GM12878 (cell line): ENCODE measurements at regions not wholly inside any gene's neighbourhood (a gene's known extent, or its start where the extent isn't known, plus 50 kb on each side); places are given as distances from the start of the nearest gene placed in this dataset.

Experiments used
- ATAC-seq: fragments of 200-7000 bp; cut with Tn5 transposase; 3 replicates; pipeline ENCODE4 v1.9.1; 2020; ENCODE audit warnings: mild to moderate bottlenecking, moderate library complexity
- BruUV-seq: library from RNA; stranded (reverse); fragments of 400-500 nt; replicated peaks from 2 replicates; lab custom pipeline; 2021; lab: Mats Ljungman, UMichigan
- CTCF ChIA-PET: fragments of 300-600 bp; sonication (Branson Sonifier 250); formaldehyde crosslinking; extraction: SDS; loops from one replicate; lab custom pipeline; 2021; ENCODE audit warnings: inconsistent platforms; lab: Yijun Ruan, JAX
- POLR2A ChIA-PET: fragments of 350-600 bp; formaldehyde crosslinking; extraction: SDS; loops from one replicate; lab custom pipeline; 2021; ENCODE audit warnings: inconsistent platforms; lab: Charles Lee
- RAD21 ChIA-PET: fragments of 300-600 bp; sonication (Branson Sonifier 250); formaldehyde crosslinking; loops from one replicate; lab custom pipeline; 2023; ENCODE audit warnings: antibody characterized with exemption; ENCODE audit not compliant: unreplicated experiment; lab: Charles Lee
- SMC1A ChIA-PET: fragments of 300-600 bp; sonication (Branson Sonifier 250); formaldehyde crosslinking; loops from one replicate; lab custom pipeline; 2023; ENCODE audit not compliant: unreplicated experiment, uncharacterized antibody; lab: Charles Lee
- DNase-seq: peaks from one replicate; pipeline ENCODE4 v3.0.0-alpha.2; 2011; ENCODE audit warnings: low read depth, low spot score
- FAIRE-seq: peaks from 3 replicates; lab custom pipeline; 2011; peaks lifted over from hg19 to GRCh38; lab: Jason Lieb, UNC
- H2AFZ ChIP-seq: 2 replicates; pipeline ENCODE4 v1.6.0; 2011; ENCODE audit warnings: low read depth, low read length, control low read depth; ENCODE audit not compliant: control insufficient read depth
- H3K27ac ChIP-seq: 2 replicates; pipeline ENCODE4 v1.5.1; 2011; ENCODE audit warnings: control low read depth; ENCODE audit not compliant: control insufficient read depth, insufficient read depth
- H3K27me3 ChIP-seq, 2 experiments: replicated peaks in 1 of 2; 2 replicates each; pipeline versions ENCODE4 v1.6.0 to v1.6.1; 2011; ENCODE audit warnings: low read length in 1 of 2; ENCODE audit not compliant: control insufficient read depth in 2 of 2, insufficient read depth in 2 of 2
- H3K36me3 ChIP-seq, 2 experiments: 2 replicates each; pipeline ENCODE4 v1.5.1; 2011; ENCODE audit warnings: low read length in 1 of 2; ENCODE audit not compliant: control insufficient read depth in 2 of 2, insufficient read depth in 2 of 2
- H3K4me1 ChIP-seq: 2 replicates; pipeline ENCODE4 v1.6.1; 2011; ENCODE audit warnings: mild to moderate bottlenecking, low read length, moderate library complexity, mixed read lengths; ENCODE audit not compliant: control insufficient read depth, insufficient read depth
- H3K4me2 ChIP-seq: 2 replicates; pipeline ENCODE4 v1.6.0; 2011; ENCODE audit warnings: control low read depth; ENCODE audit not compliant: control insufficient read depth, insufficient read depth
- H3K4me3 ChIP-seq: fragments of 200-600 bp; sonication (generic); 2 replicates; pipeline ENCODE4 v1.5.1; 2016
- H3K79me2 ChIP-seq: 2 replicates; pipeline ENCODE4 v1.6.0; 2011; ENCODE audit warnings: low read length; ENCODE audit not compliant: control insufficient read depth, insufficient read depth
- H3K9ac ChIP-seq: 2 replicates; pipeline ENCODE4 v1.8.0; 2011; ENCODE audit warnings: low read length, control low read depth, mixed read lengths; ENCODE audit not compliant: control insufficient read depth, insufficient read depth
- H3K9me3 ChIP-seq: replicated peaks from 3 replicates; pipeline ENCODE4 v1.5.1; 2011; ENCODE audit warnings: mild to moderate bottlenecking, low read length; ENCODE audit not compliant: control insufficient read depth, insufficient read depth
- H4K20me1 ChIP-seq: 2 replicates; pipeline ENCODE4 v1.6.0; 2011; ENCODE audit not compliant: control insufficient read depth, insufficient read depth
- ATF2 ChIP-seq: IDR thresholded peaks from 2 replicates; pipeline ENCODE4 v1.6.1; 2012; ENCODE audit warnings: low read length, inconsistent platforms
- BCLAF1 ChIP-seq: fragments of 450-650 bp; IDR thresholded peaks from 2 replicates; pipeline ENCODE4 v1.6.1; 2017; ENCODE audit warnings: antibody characterized with exemption, mild to moderate bottlenecking, moderate library complexity
- BHLHE40 ChIP-seq, 2 experiments: fragments of 450-650 bp in 1 of 2; IDR thresholded peaks; 2 replicates each; pipeline ENCODE4 v1.6.1; 2011 to 2017; ENCODE audit warnings: low read depth in 2 of 2, borderline replicate concordance in 1 of 2, improper control_type of control experiment in 1 of 2, low read length in 1 of 2, mild to moderate bottlenecking in 1 of 2
- CREM ChIP-seq: IDR thresholded peaks from 2 replicates; pipeline ENCODE4 v1.6.1; 2014; ENCODE audit warnings: antibody characterized with exemption, low read depth
- FOXM1 ChIP-seq: IDR thresholded peaks from 2 replicates; pipeline ENCODE4 v1.6.1; 2012; ENCODE audit warnings: low read depth, mild to moderate bottlenecking, inconsistent platforms, low read length, moderate library complexity
- IKZF1 ChIP-seq: fragments of 450-650 bp; conservative IDR thresholded peaks from 2 replicates; pipeline ENCODE4 v1.6.1; 2017; ENCODE audit warnings: antibody characterized with exemption, mild to moderate bottlenecking
- NFIC ChIP-seq: IDR thresholded peaks from 2 replicates; pipeline ENCODE4 v1.6.1; 2012; ENCODE audit warnings: low read depth, mild to moderate bottlenecking, inconsistent platforms, low read length, moderate library complexity
- NFXL1 ChIP-seq: fragments of 450-650 bp; IDR thresholded peaks from 2 replicates; pipeline ENCODE4 v1.6.1; 2017; ENCODE audit warnings: antibody characterized with exemption, mild to moderate bottlenecking, borderline replicate concordance
- RAD21 ChIP-seq: IDR thresholded peaks from 2 replicates; pipeline ENCODE4 v1.6.1; 2011; ENCODE audit warnings: mild to moderate bottlenecking, low read depth, low read length, moderate library complexity; ENCODE audit not compliant: insufficient read depth
- SP1 ChIP-seq: IDR thresholded peaks from one replicate; pipeline ENCODE4 v1.6.1; 2011; ENCODE audit warnings: low read depth, low read length
- YY1 ChIP-seq: IDR thresholded peaks from 2 replicates; pipeline ENCODE4 v1.6.1; 2011; ENCODE audit warnings: low read depth, mild to moderate bottlenecking, low read length
- ZNF592 ChIP-seq: fragments of 450-650 bp; IDR thresholded peaks from 2 replicates; pipeline ENCODE4 v1.6.1; 2017; ENCODE audit warnings: mild to moderate bottlenecking, moderate library complexity
- ZNF687 ChIP-seq: fragments of 450-650 bp; IDR thresholded peaks from 2 replicates; pipeline ENCODE4 v1.6.1; 2017; ENCODE audit warnings: mild to moderate bottlenecking, moderate library complexity
- WGBS: methylation state at CpG from one replicate; pipeline ENCODE4 v1.1.6; 2016; ENCODE audit warnings: low lambda C conversion rate; ENCODE audit not compliant: insufficient replicate concordance, insufficient coverage; ENCODE audit errors: missing lambda C conversion rate; 5-methylcytosine and 5-hydroxymethylcytosine counted together
- in situ Hi-C: fragments of 300-500 bp; cut with MboI; formaldehyde crosslinking; loops from 9 replicates; pipeline ENCODE4 v1.14.3; 2018; ENCODE audit warnings: mixed read lengths
- intact Hi-C: fragments of 100-400 bp; cut with micrococcal nuclease; formaldehyde crosslinking; loops from one replicate; pipeline ENCODE4 v1.14.2; 2022; ENCODE audit not compliant: unreplicated experiment

- Histone ChIP-seq H3K27ac (no peak overlapping the region), H3K9ac (no peak overlapping the region), H2AFZ (no peak overlapping the region), H3K36me3 (no peaks in the 10 kb centered on the region), H3K27me3 (no peaks in the 10 kb centered on the region; a peak in 1 of 4 replicates), H3K9me3 (no peaks in the 10 kb centered on the region; the same call in 2 of the 3 replicates), H3K4me3 (no peak overlapping the region), H4K20me1 (no peaks in the 10 kb centered on the region), H3K79me2 (no peaks in the 10 kb centered on the region), H3K4me1 (no peaks in the 10 kb centered on the region), H3K4me2 (no peak overlapping the region)
- SMC1A ChIA-PET = no interaction called here
- ATAC-seq (no peak), FAIRE-seq (no peak), DNase-seq (no peak)
- in situ Hi-C loops = no loop called here
- BruUV-seq = no TSS peak
- RAD21 ChIA-PET = no interaction called here
- CTCF ChIA-PET = no interaction called here
- WGBS = 56% methylated on average over 3 of the region's 3 CpGs
- intact Hi-C loops = no loop called here
- POLR2A ChIA-PET = no interaction called here
- TF ChIP-seq NFIC (no peak), ZNF687 (no peak), YY1 (no peak), BCLAF1 (no peak), IKZF1 (no peak), CREM (no peak), NFXL1 (no peak), ATF2 (no peak), BHLHE40 (IDR thresholded peaks at IDR 0.05; ENCODE audit: borderline replicate concordance in 1 of 2, low read depth in 2 of 2, low read length in 1 of 2) (no peak), ZNF592 (no peak), FOXM1 (no peak), SP1 (no peak), RAD21 (no peak)
These were observed 140.3 kb downstream of the BRD1 start for GRCh38 chr22:49687333-49687732.
